HK-2 (cell line): ENCODE measurements at regions not wholly inside any gene's neighbourhood (a gene's known extent, or its start where the extent isn't known, plus 50 kb on each side); places are given as distances from the start of the nearest gene placed in this dataset.

ENCODE experiments used
- DNase-seq: peaks from one replicate; pipeline ENCODE4 v3.0.0-alpha.2; 2018; ENCODE audit not compliant: unreplicated experiment

GRCh38 chr2:120587997-120588336 is 147.7 kb upstream of the GLI2 start:
- no peak for DNase-seq

GRCh38 chr2:120589771-120590608 is 145.7 kb upstream of the GLI2 start:
- DNase-seq, result no peak

DNA sequence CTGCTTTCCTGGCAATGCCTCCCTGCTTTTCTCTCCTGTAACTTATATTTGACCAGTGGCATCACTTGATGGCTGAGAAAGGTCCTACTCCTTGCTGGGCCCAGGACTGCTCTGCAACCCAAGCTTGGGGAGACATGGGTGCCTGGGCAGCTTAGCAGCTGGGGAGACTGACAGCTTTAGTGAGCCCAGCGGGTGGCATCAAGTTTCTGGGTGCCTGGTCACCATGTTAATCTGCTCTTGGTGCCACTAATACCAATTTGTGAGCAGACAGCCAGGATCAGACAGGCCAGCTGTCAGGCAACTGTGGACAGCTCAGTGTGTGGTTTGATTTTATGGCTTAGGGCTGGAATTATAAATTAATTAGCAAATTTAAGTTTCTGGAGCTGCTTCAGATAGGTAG is 144.8 kb upstream of the GLI2 start:
- DNase-seq, result no peak

DNA sequence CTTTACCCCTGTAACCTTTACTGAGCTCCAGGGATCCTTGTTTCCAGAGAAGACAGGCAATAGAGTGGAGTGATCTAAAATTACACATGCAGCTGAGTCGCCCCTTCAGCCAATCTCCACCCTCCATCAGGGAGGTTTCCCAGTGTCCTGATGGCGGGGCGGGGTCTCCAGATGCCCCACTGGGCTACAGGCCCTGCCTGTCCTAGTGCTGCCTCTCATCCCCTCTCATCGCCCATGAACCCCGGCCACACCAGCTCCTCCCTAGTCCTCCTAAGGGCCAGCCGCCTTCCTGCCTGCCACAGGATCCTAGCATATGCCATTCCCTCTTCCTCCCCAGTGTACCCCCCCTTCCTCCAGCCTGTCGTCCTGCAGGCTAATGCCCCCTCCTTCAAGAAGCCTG is 144.1 kb upstream of the GLI2 start:
- DNase-seq, result no peak

DNA sequence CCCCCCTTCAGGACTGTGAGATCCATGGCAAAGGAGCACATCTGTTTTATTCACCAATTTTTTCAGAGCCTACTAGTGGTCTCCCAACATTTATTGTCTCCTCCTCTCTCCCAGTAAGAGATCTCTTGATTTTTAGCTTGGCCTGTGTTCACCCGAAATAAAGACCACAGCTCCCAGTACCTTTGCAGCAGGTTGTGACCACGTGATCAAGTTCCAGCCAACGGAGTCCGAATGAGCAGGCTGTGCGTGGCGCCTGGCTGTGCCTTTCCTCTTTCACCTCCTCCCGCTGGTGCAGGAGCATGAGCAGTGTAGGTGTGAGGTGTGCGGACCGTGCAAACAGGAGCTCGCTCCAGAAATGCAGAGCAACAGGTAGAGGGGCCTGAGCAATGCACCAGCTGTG is 143.6 kb upstream of the GLI2 start:
- no peak for DNase-seq

GRCh38 chr2:120593921-120594686 is 141.6 kb upstream of the GLI2 start:
- no peak for DNase-seq

DNA sequence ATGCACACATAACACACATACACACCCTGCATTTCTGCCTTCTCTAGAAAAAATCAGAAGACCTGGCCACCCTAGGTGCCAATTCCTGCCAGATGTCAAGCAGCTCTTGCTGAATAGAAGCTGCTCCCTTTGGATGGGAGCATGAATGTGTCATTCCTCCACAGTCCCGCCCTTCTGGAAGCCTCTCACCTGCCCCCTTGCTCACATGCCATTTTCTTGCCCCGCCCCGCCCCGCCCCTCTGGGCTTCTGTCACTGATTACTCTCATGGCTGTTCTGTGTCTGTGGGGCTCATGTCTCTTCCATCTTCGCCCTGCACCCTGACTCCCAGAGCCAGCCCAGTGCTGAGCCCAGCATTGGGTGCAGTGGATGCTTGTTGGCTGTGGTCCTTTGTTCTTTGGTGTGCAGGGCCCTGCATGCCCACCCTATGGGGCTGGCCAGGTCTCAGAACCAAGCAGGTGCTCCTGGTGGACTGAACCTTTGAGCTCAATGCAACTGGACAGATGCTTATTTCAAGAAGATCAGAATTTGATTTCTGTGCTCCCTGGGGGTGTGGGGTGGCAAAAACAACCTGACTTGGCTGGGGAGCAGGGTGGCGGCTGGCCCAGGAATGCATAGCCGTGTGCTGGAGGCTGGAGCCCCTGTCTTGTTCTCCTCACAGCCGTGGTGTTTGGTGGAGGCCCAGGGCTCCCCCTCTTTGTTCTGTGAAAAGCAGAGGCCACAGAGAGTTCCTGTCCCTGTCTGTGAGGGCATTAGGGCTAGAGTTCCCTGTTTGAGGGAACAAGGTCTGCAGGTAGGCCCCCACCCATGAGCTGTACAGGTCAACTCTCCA is 140.6 kb upstream of the GLI2 start:
- peak; percentile 15 for DNase-seq

- DNase-seq, result no peak
Measured at GRCh38 chr2:120595739-120596138, 139.9 kb upstream of the GLI2 start.

GRCh38 chr2:120596191-120596811 is 139.4 kb upstream of the GLI2 start:
- DNase-seq, result no peak

DNA sequence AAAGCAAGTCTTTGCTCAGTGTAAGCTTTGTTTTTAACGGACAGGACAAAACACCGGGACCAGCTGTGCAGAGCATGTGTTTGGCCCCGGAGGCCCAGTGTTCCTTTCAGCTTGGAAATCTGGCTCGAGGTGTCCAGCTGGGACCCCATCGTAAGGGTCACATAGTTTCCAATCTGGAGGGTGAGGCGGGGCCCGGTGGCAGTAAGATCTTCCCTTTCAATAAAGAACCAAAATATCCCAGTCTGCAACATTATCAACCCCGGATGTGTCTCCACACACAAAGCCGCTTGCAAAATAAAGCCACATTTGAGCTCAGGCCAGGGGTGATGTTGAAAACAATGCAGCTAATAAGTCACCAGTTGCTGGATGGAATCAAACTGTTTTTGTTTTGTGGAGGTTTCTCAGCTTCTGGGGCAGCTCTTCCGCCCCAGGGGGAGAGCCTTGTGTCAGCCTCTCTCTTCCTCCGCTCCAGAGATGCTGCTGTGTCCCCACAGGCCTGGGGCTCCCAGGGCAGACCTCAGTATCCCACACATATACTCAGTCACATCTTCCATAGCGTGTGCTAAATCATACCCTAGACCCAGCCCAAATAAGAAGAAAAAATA is 138.6 kb upstream of the GLI2 start:
- no peak for DNase-seq

DNA sequence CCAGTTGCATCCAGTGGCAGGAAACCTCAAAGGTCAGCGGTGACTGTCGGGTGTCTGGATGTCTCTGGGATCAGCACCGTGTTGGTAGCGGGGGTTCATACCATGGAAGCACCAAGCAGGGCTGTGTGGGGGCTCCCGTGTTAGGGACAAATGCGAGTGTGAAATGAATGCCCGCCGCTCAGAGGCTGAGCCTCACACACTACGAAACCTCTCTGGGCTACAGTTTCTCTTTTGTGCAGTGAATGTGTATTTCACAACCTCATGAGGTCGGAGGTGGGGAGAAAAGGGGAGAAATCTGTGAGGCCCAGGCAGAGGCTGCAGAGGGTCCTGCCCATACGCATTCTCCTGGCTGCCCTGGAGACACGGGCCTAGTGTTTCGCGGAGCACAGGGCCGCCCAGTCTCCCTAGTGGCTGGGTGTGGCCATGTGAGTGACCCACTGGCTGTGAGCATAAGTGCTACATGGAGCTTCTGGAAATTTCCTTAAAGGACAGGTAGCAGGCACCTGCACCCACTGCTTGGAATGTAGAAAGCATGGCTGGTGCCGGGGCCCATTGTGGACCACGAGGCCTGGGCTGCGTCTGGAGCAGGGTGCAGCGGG is 138.0 kb upstream of the GLI2 start:
- no peak for DNase-seq

GRCh38 chr2:120598416-120598815 is 137.3 kb upstream of the GLI2 start:
- no peak for DNase-seq

- no peak for DNase-seq
Measured at GRCh38 chr2:120599072-120599471, 136.6 kb upstream of the GLI2 start.

DNA sequence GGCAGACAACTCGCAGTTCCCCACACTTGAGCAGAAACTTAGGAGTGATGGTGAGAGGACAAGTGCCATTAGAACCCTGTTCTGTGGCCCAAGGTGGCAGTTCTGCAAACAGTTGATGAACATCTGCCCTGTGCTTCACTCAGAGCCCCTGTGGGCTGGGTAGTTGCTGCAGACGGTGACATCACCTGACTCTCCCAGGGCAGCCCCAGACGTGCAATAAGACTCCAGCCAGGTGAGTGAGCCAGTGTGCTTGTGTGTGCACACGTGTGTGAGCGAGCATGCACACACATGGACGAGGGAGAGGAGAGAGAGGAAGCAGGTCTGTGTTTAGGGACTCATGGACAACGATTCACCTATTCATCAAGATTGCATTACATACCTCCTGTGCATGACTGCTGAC is 136.0 kb upstream of the GLI2 start:
- no peak for DNase-seq

- no peak for DNase-seq
Measured at GRCh38 chr2:120600335-120600734, 135.3 kb upstream of the GLI2 start.

DNA sequence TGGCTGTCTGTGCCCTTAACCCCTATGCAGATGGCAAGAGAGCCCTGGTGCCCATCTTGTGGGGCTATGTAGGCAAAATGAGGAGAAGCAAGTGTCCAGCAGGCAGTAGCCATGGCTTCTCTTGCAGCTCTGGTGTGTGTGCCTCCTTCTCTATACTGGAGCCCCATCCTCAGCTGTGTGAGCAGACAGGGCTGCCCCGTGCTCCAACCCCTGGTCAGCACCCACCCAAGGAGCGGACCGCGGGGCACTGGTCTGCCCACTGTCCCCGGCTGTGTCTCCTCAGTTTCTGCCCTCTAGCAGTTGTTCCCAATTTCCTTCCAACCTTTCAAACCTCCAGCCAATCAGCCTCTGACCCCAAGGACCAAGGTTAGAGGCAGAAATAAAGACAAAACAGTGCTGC is 134.9 kb upstream of the GLI2 start:
- no peak for DNase-seq

DNA sequence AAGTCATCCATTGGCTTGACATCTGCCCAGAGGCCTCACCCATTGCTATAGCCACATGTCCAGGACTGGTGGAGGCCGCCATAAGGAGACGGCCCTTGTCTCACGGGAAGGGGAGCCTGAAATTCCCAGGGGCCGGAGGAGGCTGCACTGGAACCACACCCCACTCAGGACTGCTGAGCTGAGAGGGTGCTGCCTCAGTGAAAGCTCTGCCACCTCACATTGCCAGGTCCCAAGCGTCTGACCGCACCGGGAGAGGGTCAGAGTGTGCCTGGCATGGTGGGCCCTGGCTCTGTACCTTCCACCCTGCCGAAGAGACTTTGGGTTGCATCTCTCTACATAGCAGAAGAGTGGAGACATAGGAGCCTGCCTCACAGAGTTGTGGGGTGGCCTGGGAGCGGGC is 134.1 kb upstream of the GLI2 start:
- DNase-seq, result no peak

DNA sequence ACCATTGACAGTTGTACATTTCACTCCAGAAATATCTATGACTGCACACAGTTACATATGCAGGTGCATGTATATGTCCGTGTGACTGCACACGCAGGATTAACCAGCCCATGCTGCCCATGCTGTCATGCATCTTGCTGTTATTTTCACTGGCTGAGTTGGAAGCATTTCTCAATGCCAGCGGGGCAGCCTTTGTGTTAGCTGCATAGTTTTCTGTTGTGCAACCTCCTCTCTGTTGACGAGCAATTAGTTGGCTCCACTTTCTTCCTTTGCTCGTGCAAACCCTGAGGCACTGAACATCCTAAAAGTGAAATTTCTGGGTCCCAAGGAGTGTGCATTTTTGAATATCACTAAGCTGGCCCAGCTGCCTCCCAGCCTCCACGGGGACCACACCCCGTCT is 133.4 kb upstream of the GLI2 start:
- no peak for DNase-seq

DNA sequence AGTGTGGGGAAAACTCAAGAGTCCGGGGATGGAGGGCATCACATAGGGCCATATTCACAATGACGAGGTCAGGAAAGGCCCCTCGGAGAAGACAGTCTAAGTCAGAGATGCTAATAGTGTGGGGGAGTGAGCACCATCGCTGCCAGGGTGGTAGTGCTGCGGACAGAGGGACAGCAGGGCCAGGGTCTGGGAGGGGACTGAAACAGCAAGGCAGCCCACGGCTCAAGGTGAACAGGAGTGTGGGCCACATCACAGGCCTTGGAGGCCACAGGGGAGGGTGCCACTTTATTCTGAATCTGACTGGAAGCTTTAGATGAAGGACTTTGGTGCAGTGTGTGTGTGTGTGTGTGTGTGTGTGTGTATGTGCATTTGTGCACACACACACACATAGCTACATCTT is 130.9 kb upstream of the GLI2 start:
- no peak for DNase-seq

GRCh38 chr2:120605231-120605935 is 130.3 kb upstream of the GLI2 start:
- DNase-seq, result no peak

GRCh38 chr2:120606280-120606679 is 129.4 kb upstream of the GLI2 start:
- DNase-seq, result no peak
